ENCODE measurements at regions not wholly inside any gene's neighbourhood (a gene's known extent, or its start where the extent isn't known, plus 50 kb on each side); places are given as distances from the start of the nearest gene placed in this dataset.

GRCh38 chr3:102059145-102059943 is 210.0 kb downstream of the NFKBIZ start:
- TF ChIP-seq CTCF (tag by site-specific recombination; IDR thresholded peaks at IDR 0.05) (no peak), KLF17 (tag by site-specific recombination; IDR thresholded peaks at IDR 0.05) (no peak)

Data from HEK293 (cell line).